ENCODE measurements at regions not wholly inside any gene's neighbourhood (a gene's known extent, or its start where the extent isn't known, plus 50 kb on each side); places are given as distances from the start of the nearest gene placed in this dataset.

- TF ChIP-seq POLR2A (IDR thresholded peaks at IDR 0.05) = no peak
- no peak for TF ChIP-seq CTCF (IDR thresholded peaks at IDR 0.05)
These were observed 204.5 kb downstream of the TTLL7 start for GRCh38 chr1:83794384-83794783.

Measured in upper lobe of left lung (tissue), 4 donors.